ENCODE measurements at regions not wholly inside any gene's neighbourhood (a gene's known extent, or its start where the extent isn't known, plus 50 kb on each side); places are given as distances from the start of the nearest gene placed in this dataset.
A peak's percentile ranks its signal among the peaks of the same experiment; 100 is the strongest.
"Not testable (repeated sequence)": the region's sequence is repeated elsewhere in the genome, so short reads cannot be mapped to it uniquely, and the experiment has no call there.

- TF ChIP-seq POLR2AphosphoS5 (IDR thresholded peaks at IDR 0.05) (peak; percentile 53), CTCF (IDR thresholded peaks at IDR 0.05) (no peak)
- Histone ChIP-seq H3K4me3 (no peak overlapping the region), H3K27me3 (no peaks in the 10 kb centered on the region), H3K9me3 (no peaks in the 10 kb centered on the region), H3K27ac (no peak overlapping the region), H3K4me1 (no peaks in the 10 kb centered on the region), H3K36me3 (no peaks in the 10 kb centered on the region)
- WGBS, 2 donors (ENCODE audit: low coverage in 1 of 2) = 42 to 54% methylated on average over 4 of the region's 4 CpGs
- ATAC-seq = no peak
These were observed 579.0 kb downstream of the MFSD1 start for GRCh38 chr3:159380891-159381290.

GRCh38 chr3:159390656-159391212, 588.9 kb downstream of the MFSD1 start:
- Histone ChIP-seq H3K36me3 (no peaks in the 10 kb centered on the region), H3K4me1 (no peaks in the 10 kb centered on the region), H3K9me3 (no peaks in the 10 kb centered on the region), H3K27ac (no peak overlapping the region), H3K4me3 (no peak overlapping the region), H3K27me3 (no peaks in the 10 kb centered on the region)
- 25 to 40% methylated on average over 1 of the region's 1 CpG for WGBS, 2 donors (ENCODE audit: low coverage in 1 of 2)
- no peak for ATAC-seq
- TF ChIP-seq POLR2AphosphoS5 (IDR thresholded peaks at IDR 0.05) (no peak), EP300 (IDR thresholded peaks at IDR 0.05) (no peak), POLR2A (IDR thresholded peaks at IDR 0.05) (no peak), CTCF (IDR thresholded peaks at IDR 0.05) (no peak)

- not testable (repeated sequence) for H3K4me3 ChIP-seq, H3K36me3 ChIP-seq, H3K4me1 ChIP-seq, H3K9me3 ChIP-seq, H3K27ac ChIP-seq, ATAC-seq, H3K27me3 ChIP-seq
- WGBS, 2 donors (ENCODE audit: low coverage in 1 of 2) = 80% methylated on average over 1 of the region's 7 CpGs; no CpG with 5 or more reads in 1 of the 2 donors
These were observed 591.0 kb upstream of the IL12A start for GRCh38 chr3:159397683-159398082.

- H3K36me3 ChIP-seq = no peaks in the 10 kb centered on the region
- no peaks in the 10 kb centered on the region for H3K4me1 ChIP-seq
- ATAC-seq = no peak
- 60 to 77% methylated on average over 1 of the region's 1 CpG for WGBS, 2 donors (ENCODE audit: low coverage in 1 of 2)
- no peak overlapping the region for H3K27ac ChIP-seq
- H3K4me3 ChIP-seq = no peak overlapping the region
- H3K9me3 ChIP-seq = peaks cover 0 to 5% (median 0%) of the 10 kb centered on the region in 3 donors
- no peak for TF ChIP-seq POLR2AphosphoS5 (IDR thresholded peaks at IDR 0.05)
- no peak for TF ChIP-seq POLR2A (IDR thresholded peaks at IDR 0.05)
- TF ChIP-seq EP300 (IDR thresholded peaks at IDR 0.05) = no peak
- TF ChIP-seq CTCF (IDR thresholded peaks at IDR 0.05) = no peak
- H3K27me3 ChIP-seq = no peaks in the 10 kb centered on the region
These were observed 587.6 kb upstream of the IL12A start for GRCh38 chr3:159401069-159401468.

- not testable (repeated sequence) for H3K4me3 ChIP-seq, ATAC-seq, H3K4me1 ChIP-seq, H3K27me3 ChIP-seq, H3K36me3 ChIP-seq, H3K27ac ChIP-seq
- peaks cover 0 to 24% (median 0%) of the 10 kb centered on the region in 3 donors for H3K9me3 ChIP-seq
These were observed 578.9 kb upstream of the IL12A start for GRCh38 chr3:159409711-159410110.

- WGBS, 2 donors (ENCODE audit: low coverage in 1 of 2) = 56 to 75% methylated on average over 2 of the region's 2 CpGs
- H3K9me3 ChIP-seq = peaks cover 0 to 24% (median 0%) of the 10 kb centered on the region in 3 donors
- no peak for ATAC-seq
These were observed 575.3 kb upstream of the IL12A start for GRCh38 chr3:159413319-159413718.

More at GRCh38 chr3:159413319-159413718, 575.3 kb upstream of the IL12A start:
- TF ChIP-seq EP300 (IDR thresholded peaks at IDR 0.05) = no peak
- TF ChIP-seq POLR2AphosphoS5 (IDR thresholded peaks at IDR 0.05) = no peak
- no peak for TF ChIP-seq POLR2A (IDR thresholded peaks at IDR 0.05)
- no peak for TF ChIP-seq CTCF (IDR thresholded peaks at IDR 0.05)
- no peaks in the 10 kb centered on the region for H3K27me3 ChIP-seq
- H3K27ac ChIP-seq = no peak overlapping the region
- no peaks in the 10 kb centered on the region for H3K36me3 ChIP-seq
- H3K4me1 ChIP-seq = no peaks in the 10 kb centered on the region
- H3K4me3 ChIP-seq = no peak overlapping the region

All from gastroesophageal sphincter (tissue), 4 donors.